CD4-positive, alpha-beta T cell treated with Interleukin-6 for 4 hours (primary cell): ENCODE measurements at regions not wholly inside any gene's neighbourhood (a gene's known extent, or its start where the extent isn't known, plus 50 kb on each side); places are given as distances from the start of the nearest gene placed in this dataset.

Experiments used
- DNase-seq: peaks from one replicate; pipeline ENCODE4 v3.0.0-alpha.2; 2020; ENCODE audit warnings: mixed read lengths

DNA sequence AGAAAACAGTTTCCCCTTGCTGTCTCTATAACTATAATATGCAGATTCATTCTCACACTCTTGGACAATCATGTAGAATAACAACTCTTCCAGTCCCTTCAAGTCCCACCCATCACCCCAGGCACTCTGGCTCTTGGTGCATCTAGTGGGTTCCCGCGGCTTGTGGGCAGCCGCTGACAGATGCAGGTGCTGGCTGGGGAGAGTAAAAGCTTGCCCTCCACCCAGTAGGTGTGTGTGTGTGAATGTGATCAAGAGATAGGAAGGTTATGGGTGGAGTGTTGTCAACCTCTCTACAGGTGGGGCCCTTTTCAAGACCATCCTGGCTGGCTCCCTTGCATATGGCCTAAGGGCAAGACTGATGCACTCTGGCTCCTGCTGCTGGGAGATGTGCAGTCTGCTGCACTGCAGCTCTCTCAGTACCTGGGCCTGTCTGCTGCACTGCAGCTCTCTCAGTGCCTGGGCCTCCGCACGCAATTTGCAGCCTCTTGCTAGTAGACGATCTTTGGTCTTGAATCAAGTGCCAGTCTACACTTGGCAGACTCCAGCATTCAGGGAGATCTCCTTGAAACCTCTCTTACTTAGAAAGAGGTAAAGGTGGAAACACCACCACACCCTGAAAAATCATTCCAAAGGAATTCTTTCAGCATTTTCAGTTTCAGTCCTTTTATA lies 189.7 kb upstream of the GDNF start:
- DNase-seq: no peak

GRCh38 chr5:38023799-38024198 lies 184.0 kb upstream of the GDNF start:
- DNase-seq: no peak

GRCh38 chr5:38023371-38023770 lies 183.5 kb upstream of the GDNF start:
- no peak for DNase-seq

DNA sequence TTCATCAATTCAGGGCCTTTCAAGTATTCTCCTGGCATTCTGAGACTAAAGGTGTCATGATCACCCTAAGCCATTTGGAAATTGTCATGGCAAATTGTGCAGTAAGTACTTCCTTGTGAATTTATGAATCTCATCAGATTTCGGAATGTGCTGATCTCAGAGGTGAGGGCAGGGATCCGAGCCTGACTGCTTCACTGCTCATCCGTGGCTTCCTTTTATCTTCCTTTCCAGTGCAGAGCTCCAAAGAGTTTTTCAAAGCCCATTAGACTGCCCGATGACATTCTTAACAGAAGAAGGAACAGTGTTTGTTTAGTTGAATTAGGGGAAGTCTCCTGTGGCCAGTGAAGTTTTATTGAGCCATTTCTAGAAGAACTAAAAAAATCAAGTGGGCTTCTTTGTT lies 182.8 kb upstream of the GDNF start:
- DNase-seq: no peak

DNA sequence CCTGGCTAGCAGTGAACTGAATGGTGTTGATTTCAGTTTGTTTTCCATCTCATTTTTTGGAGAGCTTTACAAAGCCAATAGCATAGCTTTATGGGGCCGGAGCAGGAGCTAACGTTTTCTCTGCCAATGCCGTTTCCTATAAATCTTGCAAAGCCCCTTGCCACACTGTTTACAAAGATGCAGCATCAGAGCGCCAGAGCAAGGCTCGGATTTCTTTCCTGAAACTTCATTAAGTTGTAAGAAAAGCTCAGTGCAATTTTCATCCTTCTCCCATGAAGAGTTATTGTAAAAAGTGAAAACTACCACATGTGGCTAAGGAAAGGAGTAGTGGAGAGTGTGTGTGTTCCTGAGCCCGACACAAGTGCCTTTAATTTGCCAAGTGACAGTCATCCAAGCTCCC lies 178.2 kb upstream of the GDNF start:
- DNase-seq: no peak

DNA sequence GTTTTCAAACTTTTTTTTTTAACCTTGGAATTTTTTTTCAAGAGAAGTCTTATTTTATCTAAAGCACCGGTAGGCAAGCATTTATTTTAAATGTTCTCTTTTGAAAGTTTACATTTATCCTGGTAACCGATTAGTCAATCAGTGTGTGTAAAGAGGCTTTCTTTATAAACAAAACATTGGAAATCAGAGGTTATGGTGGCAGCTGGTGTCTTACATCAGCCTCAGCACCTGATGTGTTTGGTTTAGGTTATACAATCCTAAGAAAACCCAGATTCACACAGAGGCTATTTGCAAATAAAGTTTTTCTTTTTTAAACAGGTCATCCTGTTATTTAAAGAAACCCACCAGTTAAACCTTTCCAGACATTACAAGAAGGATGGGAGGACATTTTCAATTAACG lies 173.3 kb upstream of the GDNF start:
- DNase-seq: no peak

DNA sequence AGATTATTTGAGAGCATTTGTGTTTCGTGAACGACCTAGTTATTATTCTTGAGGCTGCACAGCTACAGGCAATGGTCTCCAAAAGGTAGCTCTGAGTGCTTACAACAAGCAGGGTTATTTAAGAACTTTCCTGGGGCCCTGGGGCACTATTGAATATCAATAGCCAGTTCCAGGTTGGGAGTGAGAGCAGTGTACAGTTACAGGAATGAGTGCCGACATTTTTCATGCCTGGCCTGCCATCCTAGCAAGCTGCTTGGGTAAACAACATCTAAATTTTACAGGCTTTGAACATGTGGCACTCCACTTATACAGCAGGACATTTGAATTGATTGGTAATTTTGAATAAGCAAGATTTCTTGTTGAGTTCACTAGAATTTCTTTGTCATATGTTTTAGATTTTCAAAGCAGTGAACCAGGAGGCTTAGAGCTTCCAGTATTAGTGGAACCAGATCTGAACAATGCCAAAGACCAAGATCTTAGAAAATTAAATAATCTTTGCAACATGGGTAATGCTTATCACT lies 171.9 kb upstream of the GDNF start:
- DNase-seq: no peak

DNA sequence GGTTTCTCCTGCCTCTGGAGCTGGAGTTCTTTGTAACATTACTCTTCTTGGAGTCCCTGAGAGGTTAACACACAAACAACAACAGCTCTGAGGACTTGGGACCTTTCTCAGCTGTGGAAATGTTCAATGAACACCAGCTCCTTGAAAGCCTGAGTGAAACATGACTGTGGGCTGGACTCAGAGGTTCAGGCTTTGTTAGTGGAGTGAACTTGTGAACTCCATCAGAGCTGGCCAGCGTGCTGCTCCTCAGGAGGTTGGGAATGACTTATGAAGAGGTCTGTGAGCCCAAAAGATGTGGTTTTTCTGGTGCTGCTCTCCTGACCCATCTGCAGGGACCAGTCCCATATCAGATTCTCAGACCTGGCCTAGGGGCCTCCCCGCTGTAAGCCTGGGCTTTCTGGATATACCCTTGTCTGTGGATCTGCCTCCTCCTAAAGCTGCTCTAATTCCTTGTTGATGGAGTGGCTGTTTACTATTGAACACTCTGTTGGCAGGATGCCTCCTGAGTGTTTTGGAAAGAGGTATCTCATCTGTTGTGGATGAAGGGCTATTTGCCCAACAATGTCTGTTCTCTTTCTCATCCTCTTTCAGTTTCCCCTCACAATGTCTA lies 170.0 kb upstream of the GDNF start:
- no peak for DNase-seq

DNA sequence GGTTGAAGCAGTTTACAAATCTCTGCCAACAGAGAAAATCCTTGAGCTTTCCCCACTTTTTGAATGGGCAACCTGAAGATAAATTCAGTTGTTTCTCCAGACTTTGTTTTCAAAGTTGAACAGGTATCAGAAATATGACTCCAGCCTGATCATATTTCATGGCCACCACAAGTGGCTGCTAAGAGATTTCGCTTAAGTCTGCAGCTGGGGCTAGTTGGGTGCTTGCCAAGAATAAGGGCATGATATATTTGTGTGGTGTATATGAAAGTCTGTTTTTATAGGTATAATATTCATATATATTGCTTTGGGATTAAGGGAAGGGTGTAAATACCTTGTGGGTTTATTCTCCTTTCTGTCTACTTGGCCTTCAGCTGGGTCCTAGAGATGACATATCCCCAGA lies 168.4 kb upstream of the GDNF start:
- no peak for DNase-seq

GRCh38 chr5:37999593-37999992 lies 159.8 kb upstream of the GDNF start:
- no peak for DNase-seq

- DNase-seq: no peak
Observed at GRCh38 chr5:37996918-37997317, 157.1 kb upstream of the GDNF start.

DNA sequence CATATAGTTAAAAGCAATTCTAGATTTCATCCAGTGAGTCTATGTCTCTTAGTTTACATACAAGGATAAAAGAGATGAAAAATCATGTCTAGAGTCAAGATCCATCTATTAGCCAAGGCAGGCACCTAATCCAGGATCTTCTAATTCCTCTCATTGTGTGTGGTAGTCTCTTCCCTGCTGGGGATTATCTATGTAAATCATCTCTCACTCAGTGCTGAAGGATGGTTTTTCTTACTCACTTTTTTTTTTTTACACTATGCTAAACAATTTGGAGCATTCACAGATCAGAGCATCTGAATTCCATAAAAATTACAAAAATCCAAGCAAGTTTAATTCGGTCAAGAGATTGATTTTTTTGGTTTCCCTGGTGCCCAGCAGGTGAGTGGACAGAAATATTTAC lies 154.9 kb upstream of the GDNF start:
- no peak for DNase-seq

- no peak for DNase-seq
Observed at GRCh38 chr5:37991301-37992299, 151.8 kb upstream of the GDNF start.

DNA sequence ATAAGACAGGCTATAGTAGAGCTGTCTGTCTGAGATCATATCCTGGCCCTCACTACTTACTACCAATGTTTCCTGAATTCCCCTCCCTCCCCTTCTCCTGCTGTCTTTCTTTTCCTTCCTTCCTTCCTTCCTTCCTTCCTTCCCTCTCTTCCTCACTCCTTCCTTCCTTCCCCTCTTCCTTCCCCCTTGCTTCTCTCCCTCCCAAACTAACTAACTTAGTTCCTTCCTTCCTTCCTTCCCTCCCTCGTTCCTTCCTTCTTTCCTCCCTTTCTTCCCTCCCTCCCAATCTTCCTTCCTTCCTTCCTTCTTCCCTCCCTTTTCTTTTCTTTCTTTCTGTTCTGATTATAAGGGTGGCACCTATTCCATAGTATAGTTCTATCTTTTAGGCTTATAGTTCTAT lies 150.0 kb upstream of the GDNF start:
- no peak for DNase-seq

GRCh38 chr5:37988454-37989046 lies 148.7 kb upstream of the GDNF start:
- DNase-seq: no peak

DNA sequence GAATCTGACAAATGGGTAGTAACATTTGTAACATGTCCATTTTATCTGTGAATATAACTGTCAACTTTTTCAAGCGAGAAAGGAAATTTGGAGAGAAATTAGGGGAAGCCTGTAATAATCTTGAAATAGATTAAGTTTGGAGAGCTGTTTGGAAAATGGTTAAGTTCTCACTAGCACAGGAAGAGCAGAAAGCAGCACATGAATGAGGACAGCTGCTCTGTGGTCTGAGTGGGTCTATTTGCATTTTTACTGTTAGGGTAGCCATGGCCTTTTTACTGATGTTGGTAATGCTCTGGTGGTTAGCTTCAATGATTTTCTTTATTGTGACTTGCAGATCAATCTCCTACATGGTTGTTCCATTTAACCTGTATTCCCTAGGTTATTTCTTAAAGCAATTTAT lies 144.5 kb upstream of the GDNF start:
- no peak for DNase-seq

- DNase-seq: no peak
Observed at GRCh38 chr5:37983463-37983862, 143.6 kb upstream of the GDNF start.

- no peak for DNase-seq
Observed at GRCh38 chr5:37979559-37979958, 139.7 kb upstream of the GDNF start.

GRCh38 chr5:37975531-37975930 lies 135.7 kb upstream of the GDNF start:
- DNase-seq: no peak

DNA sequence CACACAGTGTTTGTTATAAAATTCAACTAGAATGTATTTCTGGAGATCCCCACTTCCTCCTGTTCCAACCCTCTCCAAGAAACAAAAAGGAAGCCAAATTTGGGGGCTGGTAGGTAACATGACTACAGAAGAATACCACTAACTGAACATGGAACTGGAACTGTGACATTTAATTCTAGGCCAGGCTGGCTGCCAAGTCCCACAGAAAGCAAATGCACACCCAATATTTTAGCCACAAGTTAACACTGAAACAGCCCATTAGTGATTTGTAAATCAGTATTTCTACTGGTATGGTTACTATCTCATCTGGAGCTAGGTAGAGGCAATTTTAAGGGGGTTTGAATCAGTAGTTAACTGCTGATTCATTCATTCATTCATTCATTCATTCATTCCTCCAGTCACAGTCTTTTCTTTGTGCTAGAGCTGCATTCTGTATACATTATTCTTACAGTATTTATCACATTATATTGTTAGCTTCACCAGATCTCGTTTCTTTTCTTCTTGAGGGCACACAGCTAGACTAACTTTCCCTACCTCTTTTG lies 131.7 kb upstream of the GDNF start:
- DNase-seq: no peak

- no peak for DNase-seq
Observed at GRCh38 chr5:37966871-37967270, 127.0 kb upstream of the GDNF start.

DNA sequence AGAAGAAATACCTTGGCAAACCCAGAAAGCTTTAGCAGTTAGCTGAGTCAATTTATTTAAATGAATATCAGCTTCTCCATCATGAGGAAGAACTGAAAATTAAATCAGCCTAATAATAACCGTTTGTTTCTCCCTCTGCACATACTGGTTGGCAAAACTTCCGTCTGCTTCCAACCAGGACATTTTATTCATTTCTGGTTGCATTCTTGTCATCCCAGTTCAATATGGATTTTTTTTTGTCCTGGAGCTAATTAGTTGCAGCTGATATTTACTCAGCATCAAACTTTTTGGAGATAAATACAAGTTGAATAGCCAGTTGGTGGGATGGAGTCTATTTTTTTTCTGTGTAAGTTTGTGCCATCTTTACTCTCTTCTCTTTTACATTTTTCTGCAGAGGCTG lies 126.5 kb upstream of the GDNF start:
- DNase-seq: no peak

- DNase-seq: no peak
Observed at GRCh38 chr5:37962389-37962788, 122.5 kb upstream of the GDNF start.
